ENCODE measurements at regions not wholly inside any gene's neighbourhood (a gene's known extent, or its start where the extent isn't known, plus 50 kb on each side); places are given as distances from the start of the nearest gene placed in this dataset.

DNA sequence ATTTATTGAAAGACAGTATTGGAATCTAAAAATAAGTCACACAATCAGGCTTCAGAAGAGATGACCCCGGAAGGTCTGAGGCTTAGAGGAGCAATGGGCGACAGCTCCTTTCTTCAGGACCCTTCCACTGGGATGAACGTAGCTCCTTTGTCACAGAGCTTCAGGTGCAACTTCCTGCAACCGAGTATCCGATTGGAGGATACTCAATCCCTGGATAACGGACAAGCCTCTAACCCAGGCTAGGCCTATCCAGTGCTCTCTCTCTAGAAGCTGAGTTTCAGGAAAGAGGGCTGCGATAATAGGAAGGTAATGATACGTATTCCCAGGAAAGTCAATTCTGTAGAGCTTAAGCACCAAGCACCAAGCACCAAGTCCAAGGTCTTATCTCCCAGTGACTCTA lies 349.4 kb upstream of the NPSR1 start:
- TF ChIP-seq, protein P1, sequence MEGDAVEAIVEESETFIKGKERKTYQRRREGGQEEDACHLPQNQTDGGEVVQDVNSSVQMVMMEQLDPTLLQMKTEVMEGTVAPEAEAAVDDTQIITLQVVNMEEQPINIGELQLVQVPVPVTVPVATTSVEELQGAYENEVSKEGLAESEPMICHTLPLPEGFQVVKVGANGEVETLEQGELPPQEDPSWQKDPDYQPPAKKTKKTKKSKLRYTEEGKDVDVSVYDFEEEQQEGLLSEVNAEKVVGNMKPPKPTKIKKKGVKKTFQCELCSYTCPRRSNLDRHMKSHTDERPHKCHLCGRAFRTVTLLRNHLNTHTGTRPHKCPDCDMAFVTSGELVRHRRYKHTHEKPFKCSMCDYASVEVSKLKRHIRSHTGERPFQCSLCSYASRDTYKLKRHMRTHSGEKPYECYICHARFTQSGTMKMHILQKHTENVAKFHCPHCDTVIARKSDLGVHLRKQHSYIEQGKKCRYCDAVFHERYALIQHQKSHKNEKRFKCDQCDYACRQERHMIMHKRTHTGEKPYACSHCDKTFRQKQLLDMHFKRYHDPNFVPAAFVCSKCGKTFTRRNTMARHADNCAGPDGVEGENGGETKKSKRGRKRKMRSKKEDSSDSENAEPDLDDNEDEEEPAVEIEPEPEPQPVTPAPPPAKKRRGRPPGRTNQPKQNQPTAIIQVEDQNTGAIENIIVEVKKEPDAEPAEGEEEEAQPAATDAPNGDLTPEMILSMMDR (IDR thresholded peaks at IDR 0.05; ENCODE audit: insufficient read depth, low read depth, low read length), result no peak
- no peak for TF ChIP-seq EZH2 (IDR thresholded peaks at IDR 0.05; ENCODE audit: insufficient read depth, low read length)
